ENCODE measurements at regions not wholly inside any gene's neighbourhood (a gene's known extent, or its start where the extent isn't known, plus 50 kb on each side); places are given as distances from the start of the nearest gene placed in this dataset.
"Not testable (repeated sequence)": the region's sequence is repeated elsewhere in the genome, so short reads cannot be mapped to it uniquely, and the experiment has no call there.

DNA sequence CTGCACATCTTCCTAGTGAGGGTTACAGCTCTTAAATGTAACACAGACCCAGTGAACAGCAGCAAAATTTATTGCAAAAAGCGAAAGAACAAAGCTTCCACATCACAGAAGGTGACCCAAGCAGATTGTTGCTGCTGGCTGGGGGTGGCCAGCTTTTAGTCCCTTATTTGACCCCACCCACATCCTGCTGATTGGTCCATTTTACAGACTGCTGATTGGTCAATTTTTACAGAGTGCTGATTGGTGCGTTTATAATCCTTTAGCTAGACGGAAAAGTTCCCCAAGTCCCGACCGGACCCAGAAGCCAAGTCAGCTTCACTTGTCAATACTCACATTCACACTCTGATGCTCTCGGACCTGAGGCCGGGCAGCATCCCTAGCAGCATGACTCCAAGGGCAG lies 154.5 kb upstream of the ATP10A start:
- no peak for DNase-seq

GRCh38 chr15:26015516-26016075 lies 152.5 kb upstream of the ATP10A start:
- no peak for DNase-seq

DNA sequence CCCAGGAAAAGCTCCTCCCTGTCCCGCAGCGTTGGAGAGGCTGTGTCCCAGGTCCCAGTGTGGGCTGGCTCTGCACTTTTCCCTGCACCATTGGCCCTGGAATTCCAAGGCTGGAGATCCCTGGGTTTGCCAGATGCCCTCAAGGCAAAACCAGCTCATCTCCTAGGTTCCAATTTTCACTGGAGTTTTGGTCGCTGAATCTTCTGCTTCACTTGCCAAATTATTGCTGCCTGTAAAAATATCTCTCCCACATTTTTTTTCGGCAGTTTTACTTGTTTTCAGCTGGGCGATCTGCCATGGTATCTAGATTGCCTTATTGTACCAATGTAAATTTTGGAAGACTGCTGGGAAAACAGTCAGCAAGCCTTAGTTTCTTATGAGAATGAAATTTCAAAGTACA lies 150.9 kb upstream of the ATP10A start:
- DNase-seq: peak; percentile 86

DNA sequence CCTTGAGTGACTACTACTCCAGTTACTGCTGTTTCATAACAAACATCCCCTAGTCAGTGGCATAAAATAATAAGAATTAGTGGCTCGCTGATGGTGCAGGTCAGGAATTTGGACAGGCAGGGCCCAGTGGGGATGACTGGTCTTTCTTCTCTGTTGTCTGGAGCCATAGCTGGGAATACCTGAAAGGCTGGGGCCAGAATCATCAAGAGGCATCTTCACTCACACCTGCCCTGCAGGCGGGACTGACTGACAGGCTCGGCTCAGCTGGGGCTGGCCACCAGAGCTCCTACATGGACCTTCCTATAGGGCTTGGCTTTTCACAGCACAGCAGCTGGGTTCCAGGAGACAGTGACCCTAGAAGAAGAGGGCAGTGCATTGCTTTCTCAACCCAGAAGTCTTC lies 148.8 kb upstream of the ATP10A start:
- peak; percentile 79 for DNase-seq

- DNase-seq: no peak
These were observed 144.0 kb upstream of the ATP10A start for GRCh38 chr15:26007151-26007550.

DNA sequence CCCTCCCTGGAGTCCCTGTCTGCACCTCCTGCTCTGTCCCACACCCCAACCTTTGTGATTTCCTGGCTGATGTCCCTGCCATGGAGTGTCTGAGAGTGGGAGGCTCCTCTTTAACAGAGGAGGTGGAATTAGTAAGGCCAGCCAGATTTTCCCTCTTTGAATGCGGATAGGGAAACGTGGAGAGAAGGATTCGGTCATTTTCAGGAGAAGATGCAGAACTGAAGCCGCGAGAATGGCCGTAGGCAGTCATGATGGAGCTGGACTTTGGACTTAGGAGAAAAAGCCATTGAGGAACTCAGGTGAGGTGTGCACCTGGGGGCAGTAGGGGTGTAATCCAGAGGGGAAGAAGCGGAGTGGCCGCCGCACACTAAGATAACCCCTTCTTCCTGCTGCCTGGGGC lies 138.1 kb upstream of the ATP10A start:
- DNase-seq: no peak

GRCh38 chr15:25993506-25993905 lies 130.4 kb upstream of the ATP10A start:
- DNase-seq: no peak

- no peak for DNase-seq
These were observed 127.1 kb upstream of the ATP10A start for GRCh38 chr15:25990220-25990619.

GRCh38 chr15:25989327-25989726 lies 126.2 kb upstream of the ATP10A start:
- no peak for DNase-seq

GRCh38 chr15:25988716-25989115 lies 125.6 kb upstream of the ATP10A start:
- DNase-seq: not testable (repeated sequence)

GRCh38 chr15:25987638-25988037 lies 124.5 kb upstream of the ATP10A start:
- DNase-seq: no peak

DNA sequence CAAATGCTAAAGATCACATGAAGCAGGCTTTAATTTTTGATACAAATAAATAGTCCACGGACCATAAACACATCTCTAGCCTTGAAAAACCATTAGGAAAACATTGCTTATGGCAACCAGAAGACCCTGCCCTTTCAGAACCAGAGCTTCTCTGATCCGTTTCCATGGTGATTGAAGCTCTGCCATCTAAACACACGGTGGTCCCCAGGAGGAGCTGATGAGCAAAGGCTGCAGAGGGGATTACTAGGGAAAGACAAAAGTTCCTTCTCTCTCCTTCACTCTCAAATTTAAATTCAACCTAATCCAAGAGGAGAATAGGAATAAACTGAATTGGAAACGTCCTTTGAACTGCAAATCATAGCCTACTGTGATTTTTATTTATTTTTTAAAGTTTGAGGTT lies 122.0 kb upstream of the ATP10A start:
- no peak for DNase-seq

DNA sequence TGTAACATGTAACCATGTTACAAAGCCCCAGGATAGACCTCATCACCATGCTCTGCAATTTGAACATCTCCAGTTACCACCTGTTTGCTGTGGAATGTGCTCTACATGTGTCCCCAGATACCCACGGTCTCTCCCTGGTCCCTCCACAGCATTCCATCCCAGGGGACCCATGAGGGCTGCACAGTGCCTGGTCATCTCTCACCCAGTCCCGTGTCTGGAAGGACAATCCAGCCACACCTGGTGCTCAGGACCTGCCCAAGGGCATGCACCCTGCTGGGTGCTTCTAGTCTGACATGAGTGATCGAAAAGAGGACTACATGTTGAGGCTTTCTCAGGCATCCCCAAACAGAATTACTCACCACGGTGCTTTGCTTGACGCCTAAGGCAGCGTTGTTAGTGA lies 119.6 kb upstream of the ATP10A start:
- DNase-seq: no peak

- DNase-seq: no peak
These were observed 118.0 kb upstream of the ATP10A start for GRCh38 chr15:25981114-25981513.

DNA sequence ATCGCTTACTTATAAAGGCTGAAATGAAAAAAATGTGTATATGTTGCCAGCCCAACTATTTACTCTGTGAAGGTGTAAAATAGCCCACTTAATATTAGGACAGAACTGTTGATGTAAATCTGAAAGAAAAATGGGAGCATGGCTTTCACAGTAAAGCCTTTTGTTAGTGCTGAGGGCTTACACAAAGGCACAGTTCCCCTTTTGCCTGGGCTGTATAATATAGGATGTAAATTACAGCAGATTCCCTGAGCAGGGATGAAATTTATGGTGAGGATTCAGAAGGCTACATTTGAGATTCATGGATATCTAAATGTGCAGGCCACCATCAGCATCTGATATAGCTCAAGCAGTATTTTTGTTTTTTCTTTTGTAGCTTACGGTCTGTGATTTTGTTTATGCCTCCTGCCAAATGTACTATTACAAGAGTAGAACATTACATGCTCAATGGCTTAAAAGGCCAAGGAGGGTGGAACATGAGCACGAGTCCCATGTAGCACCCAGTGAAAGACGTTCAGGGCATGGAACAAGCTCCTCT lies 109.1 kb upstream of the ATP10A start:
- no peak for DNase-seq

DNA sequence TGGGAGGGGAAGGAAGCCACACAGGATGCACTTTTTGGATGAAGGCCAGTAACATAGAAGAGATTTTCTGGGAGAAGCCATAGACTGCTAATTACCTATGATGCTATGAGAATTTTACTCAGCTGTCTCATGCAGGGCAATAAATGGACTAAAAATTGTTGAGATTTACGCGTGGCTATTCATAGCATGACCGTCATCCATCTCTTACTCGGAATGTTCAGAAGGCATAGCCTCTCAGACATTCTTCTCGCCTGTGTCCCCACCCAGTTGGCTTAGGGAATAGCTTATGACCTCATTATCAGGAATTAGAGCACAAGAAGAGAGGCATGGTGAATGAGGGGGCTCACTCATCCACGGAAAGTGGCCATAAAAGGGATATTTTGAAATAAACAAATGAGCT lies 107.9 kb upstream of the ATP10A start:
- DNase-seq: no peak

DNA sequence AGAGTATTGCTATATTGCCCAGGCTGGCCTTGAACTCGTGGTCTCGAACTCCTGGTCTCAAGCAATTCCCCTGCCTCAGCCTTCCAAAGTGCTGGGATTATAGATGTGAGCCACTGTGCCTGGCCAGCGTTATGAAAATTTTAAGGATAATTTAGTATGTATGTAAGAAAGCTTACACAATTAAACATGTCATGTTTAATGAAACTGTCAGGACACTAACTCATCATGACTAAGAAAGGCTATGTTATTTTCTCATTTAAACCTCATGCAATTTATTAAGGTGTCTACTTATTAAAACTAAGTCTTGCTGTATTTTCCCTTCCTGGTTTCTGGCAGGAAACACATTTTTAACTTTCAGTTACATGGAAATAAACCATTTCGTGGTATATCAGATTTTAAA lies 106.8 kb upstream of the ATP10A start:
- DNase-seq: no peak

- DNase-seq: no peak
These were observed 104.0 kb upstream of the ATP10A start for GRCh38 chr15:25967116-25967515.

DNA sequence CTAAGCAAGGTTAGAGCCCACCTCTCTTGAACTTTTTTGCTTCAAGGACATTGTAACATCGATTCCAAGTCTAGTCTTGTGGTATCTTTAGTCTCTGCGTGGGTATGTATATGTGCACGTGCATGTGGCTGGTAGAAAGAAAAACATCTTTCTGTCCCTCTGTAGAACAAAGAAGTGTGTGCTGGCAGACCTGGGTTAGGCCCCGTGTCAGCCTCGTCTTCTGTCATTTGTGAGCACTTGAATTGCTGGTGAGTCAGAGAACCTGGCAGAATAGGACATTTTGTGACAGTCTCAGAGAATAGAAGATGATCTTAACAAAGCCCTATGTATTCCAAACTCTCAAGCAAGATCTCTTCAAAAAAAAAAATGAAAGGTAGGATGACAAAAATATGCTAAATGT lies 102.2 kb upstream of the ATP10A start:
- no peak for DNase-seq

GRCh38 chr15:25960273-25960672 lies 97.1 kb upstream of the ATP10A start:
- no peak for DNase-seq

DNA sequence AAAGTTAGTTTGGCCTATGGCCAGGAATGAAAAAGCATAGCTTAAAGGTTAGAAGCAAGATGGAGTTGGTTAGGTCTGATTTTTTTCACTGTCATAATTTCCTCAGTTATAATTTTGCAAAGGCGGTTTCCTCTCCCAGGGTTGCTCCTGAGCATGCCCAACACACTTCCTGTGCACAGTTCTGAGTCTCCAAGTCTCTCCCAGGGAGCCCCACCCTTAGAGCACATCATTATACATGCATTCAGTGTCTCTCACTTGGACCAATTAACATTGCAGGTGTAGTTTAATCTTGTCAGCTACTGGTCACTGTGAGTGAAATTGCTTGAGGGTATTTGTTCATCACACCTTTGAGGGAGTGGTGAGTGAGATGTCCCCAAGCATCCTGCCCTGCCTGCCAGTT lies 96.0 kb upstream of the ATP10A start:
- no peak for DNase-seq

DNA sequence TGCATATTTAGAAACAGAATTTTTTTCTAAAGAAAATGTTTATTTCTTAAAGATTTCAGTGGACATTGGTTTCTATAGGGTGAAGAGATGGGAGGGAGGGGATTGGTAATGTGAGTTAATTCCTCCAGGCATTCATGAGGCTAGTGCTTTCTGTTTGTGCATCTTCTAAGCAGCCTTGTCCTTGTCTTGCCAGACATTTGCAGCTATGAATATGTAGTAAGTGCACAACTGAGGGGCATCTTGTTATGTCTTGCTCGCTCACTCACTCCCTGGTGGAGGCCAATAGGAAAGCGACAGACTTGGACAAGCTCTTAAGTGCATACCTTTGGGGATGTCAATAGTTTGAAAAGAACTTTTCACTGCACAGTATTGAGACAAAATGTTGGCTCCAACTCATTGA lies 92.5 kb upstream of the ATP10A start:
- DNase-seq: no peak

DNA sequence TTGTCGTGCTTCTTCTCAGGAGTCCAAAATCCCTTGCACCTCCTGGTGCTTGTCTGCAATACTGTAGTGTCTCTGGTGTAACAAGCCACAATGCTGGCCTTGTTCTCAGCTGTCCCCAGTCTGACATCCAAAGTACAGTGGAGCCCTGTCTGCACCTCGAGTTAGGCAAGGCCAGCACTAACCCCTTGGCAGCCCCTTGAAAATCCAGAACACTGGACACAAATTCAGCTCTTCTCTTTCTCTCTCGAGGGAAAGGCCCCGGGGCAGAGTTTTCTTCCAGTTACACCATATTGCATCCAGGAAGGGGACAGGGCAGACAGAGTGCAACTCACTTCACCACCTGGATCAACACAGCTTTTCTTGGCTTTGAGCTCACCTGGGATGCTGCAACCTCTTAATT lies 91.3 kb upstream of the ATP10A start:
- DNase-seq: peak; percentile 73

GRCh38 chr15:25950014-25950413 lies 86.9 kb upstream of the ATP10A start:
- DNase-seq: no peak
